HG02970 (cell line): ENCODE measurements at regions not wholly inside any gene's neighbourhood (a gene's known extent, or its start where the extent isn't known, plus 50 kb on each side); places are given as distances from the start of the nearest gene placed in this dataset.

Source experiments
- ATAC-seq: cut with Tn5 transposase; IDR thresholded peaks from one replicate; pipeline ENCODE4 v1.9.1; 2021; ENCODE audit warnings: mild to moderate bottlenecking, moderate library complexity, moderate number of reproducible peaks; ENCODE audit not compliant: unreplicated experiment, low FRiP score

DNA sequence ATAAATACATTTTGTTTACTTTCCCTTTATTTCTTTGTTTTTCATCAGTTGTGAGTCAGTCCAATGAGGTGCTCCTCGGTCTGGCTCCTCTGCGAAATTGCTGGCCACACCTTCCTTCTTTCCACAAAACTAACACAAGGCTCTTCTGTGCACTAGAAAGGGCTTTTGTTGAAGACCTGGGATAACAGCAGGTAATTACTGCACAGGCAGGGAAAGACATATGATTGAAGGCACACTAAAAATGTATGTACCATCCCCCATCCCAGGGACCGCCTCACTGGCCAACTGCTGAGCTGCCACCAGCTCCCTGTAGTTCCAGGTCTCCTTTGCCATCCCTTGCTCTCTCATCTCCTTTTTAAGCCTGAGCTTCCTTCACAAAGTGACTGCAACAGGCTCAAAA lies 180.5 kb downstream of the EFNB2 start:
- ATAC-seq: no peak

DNA sequence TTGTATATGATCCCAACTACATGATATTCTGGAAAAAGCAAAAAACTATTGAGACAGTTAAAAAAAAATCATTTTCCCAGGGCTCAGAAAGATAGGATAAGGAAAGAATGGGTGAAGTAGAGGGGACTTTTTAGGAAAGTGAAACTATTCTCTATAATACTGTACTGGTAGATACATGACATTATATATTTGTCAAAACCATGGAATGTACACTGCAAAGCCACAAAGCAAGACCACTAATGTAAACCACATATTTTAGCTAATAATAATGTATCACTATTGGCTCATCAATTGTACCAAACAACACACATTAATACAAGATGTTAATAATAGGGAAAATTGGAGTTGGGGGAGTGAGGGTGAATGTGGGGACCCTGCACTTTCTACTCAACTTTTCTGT lies 182.6 kb downstream of the EFNB2 start:
- no peak for ATAC-seq

DNA sequence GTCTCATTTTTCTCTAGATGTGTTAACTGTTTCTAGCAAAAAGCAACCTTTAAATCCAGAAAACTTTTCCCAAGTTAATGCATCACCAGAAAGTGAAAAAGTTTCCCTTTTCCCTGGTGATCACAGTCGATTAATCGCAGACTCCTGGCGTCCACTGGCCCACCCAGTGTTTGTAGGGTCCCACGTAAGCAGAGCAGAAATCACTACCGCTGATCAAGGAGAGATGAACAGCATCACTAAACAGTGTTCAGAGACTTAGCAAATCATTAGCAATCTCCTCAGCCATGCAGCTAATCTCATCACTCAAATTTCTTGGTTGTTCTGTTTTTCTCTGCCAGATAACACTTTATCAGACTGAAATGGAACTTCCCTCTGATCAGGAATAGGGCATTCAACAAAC lies 184.2 kb downstream of the EFNB2 start:
- ATAC-seq: no peak

DNA sequence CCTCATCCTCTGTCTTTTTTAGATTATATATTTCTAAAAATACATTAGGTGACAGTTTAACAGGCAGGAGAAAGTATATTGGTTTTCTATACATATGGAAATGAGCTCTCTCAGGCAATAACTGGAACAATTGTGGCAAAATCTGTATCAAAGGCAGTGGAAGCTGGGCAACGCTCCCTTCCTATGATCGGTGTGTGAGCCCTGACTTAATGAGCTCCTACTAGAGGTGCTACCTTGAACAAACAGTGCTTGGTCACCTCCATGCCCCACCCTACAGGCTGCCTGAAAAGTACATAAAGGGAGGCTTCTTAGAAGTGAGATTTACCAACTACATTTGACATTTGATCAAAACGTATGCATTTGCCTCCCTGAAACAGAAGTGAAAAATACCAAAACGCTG lies 185.3 kb downstream of the EFNB2 start:
- ATAC-seq: no peak

DNA sequence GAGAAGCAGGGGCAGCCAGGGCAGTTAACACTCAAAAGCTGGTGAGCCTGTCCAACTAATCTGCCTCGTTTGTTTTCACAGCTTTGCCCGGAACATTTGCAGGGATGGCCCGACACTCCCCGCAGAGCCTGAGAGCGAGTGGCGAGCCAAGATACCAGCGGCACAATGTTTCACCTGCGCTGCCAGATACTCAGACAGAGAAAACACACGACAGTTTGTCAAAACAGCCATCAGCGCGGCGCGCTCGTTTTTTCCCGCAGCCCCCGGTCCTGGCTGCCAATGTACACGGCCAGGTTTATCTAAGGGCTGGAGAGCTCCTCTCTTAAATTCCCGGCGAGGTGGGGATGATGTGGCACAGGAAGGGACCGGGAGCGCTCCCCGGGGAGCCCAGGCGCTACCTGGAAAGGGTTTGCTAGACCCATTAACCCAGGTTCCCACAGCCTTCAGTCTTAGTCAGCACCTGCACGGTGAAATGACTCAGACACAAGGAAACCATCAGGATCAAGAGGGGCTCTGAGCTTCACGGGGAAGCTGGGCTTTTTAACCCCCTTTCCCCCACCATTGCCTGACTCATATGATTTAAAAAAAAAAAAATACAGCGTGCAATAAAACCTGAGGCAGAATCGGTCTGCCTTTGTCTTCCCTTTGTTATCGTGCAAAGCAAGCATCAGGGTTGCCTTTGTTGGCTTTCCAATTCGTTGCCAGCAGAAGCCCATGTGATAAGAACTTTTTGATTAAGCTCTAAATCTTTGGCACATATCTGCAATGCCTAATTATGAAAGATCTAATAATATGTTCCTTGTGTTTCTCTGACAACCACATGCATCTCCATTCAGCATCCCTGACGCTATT lies 186.2 kb downstream of the EFNB2 start:
- no peak for ATAC-seq

DNA sequence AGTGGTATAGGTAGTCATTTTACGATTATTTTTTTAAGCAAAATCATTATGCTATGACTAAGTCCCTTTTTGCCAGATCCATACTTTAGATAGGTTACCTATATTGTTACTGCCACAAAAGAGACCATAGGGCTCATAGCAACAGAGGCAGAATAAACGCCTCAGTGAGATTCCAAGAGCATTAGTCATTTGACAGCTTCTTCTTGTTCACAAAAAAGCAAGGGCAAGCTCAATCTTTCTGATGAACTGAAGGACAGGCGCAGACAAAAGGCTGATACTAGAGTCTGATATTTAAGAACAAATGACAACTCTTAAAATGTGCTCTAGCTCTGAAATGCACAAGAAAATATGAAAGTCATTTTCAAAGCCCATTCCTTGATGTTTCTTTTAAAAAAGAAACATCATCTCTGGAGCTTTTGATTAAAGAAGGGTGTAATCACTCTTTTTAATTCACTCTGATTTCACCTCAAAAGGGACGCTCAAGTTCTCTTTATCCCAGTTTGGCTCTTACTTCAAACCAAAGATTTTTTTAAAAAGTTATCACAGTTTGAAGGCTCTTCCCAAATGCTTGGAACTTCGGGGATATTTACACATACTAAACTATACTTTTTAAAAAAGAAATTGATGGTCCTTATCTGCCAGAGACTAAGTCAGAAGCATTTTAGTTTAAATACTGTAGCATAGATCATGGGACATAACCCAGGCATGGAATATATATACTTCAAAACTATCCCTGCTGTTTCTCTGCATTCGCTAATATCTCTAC lies 187.2 kb downstream of the EFNB2 start:
- ATAC-seq: no peak

DNA sequence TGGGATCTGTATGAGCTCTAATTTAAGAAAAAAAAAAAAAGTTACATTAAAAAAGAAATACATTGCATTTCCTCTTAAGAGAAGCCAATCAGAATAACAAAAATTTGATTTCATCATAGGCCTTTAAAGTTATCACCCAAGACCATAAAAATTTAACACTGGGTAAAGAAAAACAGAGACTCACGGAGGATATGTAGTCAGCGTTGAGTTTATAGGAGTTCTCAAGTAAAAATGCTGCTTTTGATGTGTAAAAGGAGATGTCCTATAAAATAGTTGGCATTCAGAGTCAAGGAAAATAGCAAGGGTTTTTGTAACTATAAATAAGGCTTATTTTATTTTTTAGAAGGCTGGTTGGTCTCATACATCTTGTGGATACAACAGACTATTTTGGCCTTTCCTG lies 191.1 kb downstream of the EFNB2 start:
- no peak for ATAC-seq

DNA sequence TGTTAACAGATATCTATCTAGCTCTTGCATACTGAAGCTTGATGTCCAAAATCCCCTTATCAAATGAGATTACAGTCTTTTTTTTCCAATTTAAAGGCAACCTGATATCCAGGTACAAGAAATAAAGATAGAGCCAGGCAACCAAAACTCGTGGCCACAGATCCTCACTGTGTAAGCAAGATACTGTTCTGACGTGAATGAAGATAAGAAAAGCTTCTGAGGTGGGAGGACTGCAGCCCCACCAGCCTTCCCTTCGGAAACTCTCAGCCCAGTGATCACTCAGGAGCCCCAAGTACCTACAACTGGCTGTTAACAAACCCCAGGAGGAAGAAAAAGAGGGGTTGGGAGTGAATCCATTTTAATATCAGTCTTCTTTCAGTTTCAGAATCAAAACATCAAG lies 191.6 kb downstream of the EFNB2 start:
- no peak for ATAC-seq

DNA sequence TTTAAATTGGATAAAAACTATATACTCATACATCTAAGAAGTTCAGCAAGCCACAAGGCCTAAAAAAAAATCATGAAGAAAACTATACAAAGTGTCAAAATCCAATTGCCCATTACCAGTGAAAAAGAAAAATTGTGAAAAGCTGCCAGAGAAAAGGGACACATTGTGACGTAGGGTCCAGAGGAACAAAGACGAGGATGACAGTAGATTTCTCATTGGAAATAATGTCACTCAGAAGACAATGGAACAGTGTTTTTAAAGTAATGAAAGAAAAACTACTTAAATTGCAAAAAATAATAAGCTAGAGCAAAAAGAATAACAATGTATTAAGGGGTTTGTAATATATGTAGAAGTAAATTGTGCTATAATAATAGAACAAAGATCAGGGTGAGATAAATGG lies 195.2 kb downstream of the EFNB2 start:
- ATAC-seq: no peak

DNA sequence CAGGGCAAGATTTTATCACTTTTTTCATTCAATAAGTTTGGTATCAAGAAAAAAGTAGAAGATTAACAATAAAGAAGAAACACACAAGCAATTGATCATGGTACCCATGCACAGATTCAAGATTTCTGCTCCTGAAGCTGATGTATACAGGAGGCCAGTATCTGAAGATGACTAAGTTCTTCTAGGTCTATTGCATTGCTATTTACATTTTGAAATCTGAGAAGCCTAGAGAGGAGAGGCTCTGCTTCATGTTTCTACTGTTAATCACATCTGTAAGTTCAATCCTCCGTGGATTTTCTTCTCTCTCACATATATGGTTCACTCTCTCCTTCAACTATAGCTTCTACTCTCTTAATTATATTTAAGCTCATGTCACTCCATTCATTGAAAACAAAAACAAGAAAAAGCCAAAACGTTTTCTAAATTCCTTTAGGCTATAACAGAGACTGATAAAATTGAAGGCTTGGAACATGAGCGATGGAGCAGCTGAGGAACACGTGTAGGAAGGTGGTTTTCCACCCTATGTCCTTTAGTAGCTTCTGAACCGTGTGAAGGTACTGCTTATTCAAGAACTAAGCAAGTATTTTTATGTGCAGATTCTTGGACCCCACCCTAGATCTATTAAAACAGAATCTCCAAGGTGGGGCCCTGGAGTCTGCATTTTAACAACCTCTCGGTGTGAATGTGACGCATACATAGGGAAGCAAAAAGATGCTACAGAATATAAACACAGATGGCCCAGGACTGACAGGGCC lies 198.2 kb downstream of the EFNB2 start:
- ATAC-seq: no peak

DNA sequence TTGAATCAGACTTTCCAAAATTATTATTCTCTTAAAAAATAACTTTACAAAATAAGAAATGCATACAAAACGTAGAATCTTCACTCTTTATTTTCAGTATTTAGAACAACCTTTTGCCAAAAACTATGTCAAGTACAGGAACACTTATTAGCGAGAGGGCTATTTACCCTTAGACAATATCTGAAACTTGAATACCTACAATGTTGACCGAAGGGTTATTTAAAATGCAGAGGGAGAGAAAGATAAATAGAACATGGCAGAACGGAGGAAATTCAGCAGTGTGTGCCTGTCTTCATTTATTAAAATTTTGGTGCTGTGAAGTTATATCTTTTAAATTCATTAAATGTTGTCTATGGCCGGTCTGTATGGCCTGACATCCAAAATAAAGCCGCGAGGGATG lies 198.8 kb downstream of the EFNB2 start:
- no peak for ATAC-seq

DNA sequence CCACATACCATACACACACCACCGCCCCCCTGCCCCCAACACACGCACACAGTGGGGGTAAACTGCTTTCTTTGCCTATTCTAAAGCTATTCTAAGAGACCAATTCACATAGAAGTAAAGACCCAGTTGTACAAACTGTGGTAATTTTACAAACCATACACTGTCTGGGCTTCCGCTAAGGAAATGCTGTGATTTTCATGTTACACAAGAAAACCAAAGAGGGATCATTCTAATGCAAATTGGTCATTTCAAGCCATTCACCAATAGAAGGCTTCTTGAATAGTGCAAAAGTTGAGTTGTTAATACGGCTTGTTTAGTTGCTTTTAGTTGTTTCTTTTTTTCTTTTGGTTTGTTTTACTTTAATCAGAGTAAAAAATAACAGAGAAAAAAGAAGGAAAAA lies 202.8 kb downstream of the EFNB2 start:
- no peak for ATAC-seq

DNA sequence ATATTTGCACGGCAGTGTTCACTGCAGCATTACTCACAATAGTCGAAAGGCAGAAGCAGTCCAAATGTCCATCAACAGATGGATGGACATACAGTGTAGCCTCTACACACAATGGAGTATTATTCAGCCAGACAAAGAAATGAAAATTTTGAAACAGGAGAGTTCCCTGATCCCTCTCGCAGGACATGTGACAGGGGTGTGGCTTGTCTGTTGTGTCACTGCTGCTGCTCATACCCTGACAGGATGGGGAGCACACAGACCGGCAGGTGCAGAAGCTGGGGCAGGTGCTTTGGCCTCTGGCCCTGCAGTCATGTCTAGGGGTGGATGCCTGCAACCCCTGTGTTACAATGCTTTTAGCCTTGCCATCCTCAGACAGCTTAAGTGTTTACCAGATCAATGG lies 204.3 kb downstream of the EFNB2 start:
- ATAC-seq: no peak

DNA sequence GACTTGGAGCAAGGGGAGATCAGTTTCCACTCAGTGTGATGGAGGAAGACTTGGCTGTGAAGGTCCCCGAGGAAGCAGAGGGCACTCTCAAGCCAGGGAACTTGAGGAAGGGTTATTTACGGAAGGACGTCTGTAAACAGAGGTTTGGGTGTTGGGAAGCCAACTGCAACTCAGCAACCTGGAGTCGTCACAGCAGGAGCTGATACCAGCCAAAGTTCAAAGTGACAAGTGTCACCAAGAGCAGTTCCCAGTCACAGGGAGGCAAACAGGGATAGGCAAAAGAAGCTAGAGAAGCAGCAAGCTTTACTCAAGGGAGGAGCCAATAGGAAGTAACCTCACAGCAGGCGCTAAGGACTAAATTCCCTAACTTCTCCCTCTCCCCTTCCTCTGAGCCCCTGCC lies 205.5 kb downstream of the EFNB2 start:
- no peak for ATAC-seq

DNA sequence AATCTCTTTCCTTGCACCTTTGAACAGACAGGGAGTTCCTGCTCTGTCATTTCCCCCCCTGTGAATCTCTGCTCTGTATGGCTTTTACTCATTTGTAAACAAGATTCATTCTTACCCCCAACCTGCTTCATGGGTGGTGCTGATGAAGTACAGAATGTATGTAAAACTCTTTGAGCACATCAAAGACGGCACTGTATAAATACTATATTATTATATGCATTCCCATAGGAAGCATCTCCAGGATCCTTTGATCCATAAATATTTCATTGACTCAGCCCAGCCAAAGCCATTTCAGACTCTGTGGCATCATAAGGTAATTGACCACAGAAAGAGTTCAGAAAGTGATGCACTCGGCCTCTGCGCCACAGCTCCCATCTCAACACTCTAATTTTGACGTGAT lies 208.7 kb downstream of the EFNB2 start:
- no peak for ATAC-seq

DNA sequence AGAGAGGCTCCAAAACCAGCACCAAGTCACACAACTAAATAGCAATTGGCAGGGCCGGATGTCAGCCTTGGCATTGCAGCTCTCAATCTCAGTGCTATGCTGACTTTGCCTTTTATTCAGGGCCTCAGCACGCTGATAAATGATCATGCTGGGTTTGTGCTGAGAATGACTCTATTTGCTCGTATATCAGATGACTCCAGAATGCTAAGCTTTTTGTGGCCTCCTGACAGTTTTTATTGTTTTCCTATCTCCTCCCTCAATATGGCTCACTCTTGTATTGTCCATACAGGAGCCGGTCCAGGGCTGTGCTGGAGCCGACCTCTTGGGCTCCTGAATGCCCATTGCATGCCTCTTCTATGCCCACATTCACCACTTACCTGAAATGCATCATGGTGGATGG lies 211.0 kb downstream of the EFNB2 start:
- no peak for ATAC-seq

DNA sequence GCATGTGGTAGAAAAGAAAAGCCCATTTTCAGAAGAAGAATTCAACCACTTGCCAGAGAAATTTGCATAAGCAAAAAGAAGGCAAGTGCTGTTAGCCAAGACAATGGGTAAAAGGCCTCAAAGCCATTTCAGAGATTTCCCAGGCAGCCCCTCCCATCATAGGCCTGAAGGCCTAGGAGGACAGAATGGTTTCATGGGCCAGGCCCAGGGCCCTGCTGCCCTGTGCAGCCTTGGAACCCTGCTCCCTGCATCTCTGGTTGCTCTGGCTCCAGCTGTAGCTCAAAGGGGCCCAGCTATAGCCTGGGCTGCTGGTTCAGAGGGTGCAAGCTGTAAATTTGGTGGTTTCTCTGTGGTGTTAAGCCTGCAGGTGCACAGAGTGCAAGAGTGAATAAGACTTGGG lies 212.8 kb downstream of the EFNB2 start:
- ATAC-seq: no peak

DNA sequence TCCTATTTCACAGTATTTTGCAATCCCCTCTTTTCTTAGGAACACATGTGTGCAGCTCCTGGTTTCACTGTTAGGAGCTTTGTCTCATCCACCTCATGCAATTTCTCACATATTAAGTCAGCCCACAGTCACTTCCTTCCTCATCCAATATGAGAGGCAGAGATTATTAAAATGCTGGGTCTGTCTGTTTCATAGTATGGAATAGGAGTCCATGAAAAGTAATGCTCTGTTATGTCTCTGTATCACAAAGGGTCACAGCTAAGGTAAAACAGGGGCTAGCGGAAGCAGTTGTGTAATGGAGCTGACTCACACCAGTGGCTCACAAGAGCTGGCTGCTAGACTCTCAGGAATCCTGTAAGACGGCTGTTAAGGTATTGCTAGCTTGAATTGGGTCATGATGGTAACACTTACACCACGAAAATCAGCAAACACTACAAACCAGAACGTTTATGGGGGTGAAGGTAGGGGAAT lies 216.5 kb downstream of the EFNB2 start:
- ATAC-seq: no peak

DNA sequence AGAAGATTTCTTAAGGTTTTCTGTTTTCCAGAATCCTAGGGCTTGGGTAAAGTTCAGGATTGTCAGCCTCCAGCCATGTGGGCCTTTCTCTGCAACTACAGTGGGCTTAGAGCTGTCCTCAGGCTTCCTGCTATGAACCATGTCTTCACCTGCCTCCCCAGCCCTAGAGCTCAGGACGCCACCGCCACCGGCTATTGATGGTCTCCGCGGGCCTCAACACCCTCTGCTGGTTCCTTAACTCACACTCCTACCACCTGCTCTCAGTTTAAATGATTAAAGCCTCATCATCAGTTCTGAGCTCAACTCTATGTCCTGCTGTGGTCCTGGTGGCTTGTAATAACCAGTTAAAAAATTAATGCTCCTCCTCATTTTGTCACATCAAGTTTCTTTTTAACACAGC lies 221.0 kb downstream of the EFNB2 start:
- no peak for ATAC-seq

DNA sequence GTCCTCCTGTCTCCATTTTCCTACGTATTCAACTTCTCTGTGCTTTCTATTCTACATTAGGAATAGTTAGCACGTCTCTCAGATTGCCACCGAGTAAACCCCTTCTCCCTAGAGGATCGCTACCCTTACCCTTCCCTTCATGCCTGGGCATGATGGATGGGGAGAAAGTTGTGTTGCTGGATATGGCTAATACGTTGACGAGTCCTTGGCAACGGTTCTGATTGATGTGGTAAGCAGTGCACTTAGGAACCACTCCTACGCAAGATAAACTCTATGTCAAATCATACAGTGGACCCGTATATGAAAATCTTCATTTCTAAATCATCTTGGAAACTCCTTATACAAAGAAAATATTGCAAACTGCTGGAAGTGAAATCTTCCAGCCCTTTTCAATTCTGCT lies 224.5 kb downstream of the EFNB2 start:
- ATAC-seq: no peak

DNA sequence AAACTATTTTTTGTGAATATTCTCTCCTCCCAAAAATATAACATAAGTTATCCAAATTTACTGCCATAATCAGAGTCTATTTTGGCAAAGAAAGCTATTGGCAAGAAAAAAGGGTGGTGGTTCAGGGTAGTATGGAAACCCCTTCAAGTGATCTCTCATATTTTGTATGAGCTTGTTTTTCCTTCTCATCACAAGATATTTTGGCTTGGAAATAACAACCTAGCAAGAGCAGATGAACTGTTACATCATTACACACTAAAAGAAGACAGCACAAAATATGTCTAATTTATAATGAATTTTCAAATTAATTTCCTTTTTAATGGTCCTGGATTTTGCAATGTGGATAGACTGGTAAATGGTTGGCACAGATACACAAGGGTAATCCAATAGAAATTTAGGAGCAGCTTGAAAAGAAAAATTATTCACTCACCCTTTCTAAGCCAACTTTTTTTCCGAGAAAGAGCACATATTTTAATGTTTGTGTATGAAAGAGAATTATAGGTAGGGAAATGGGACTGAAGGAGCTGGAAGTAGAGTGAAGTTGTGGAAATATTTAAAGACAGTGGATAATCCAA lies 225.1 kb downstream of the EFNB2 start:
- no peak for ATAC-seq
